ENCODE measurements at regions not wholly inside any gene's neighbourhood (a gene's known extent, or its start where the extent isn't known, plus 50 kb on each side); places are given as distances from the start of the nearest gene placed in this dataset.

DNA sequence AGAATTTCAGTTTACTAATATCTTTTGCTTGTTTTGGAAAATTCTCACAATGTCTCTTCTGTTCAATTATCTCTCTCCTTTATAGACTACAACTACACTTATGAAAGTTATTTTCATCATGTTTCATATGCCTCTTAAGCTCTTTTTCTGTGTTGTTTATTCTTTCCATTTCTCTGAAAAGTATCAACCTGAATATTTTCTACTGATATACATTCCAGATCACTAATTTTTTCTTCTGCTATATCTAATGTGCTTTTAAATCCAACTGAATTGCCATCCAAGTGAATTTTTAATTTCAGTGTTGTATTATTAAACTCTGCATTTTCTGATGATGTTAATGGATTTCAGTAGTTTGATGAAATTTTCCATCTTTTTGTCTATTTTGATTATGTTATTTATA is 301.3 kb downstream of the HRH4 start:
- Histone ChIP-seq H3K4me3 (ENCODE audit: insufficient read depth, low read depth, low read length) (no peak overlapping the region), H3K56ac (ENCODE audit: extremely low read depth, insufficient read depth, low read length) (no peak overlapping the region), H2BK120ac (ENCODE audit: low read depth, low read length) (no peak overlapping the region), H3K9ac (ENCODE audit: low read depth, low read length) (no peak overlapping the region), H3K4me1 (ENCODE audit: control insufficient read depth, insufficient read depth, low read length) (peaks cover 19% of the 10 kb centered on the region), H4K8ac (ENCODE audit: low read depth in 2 of 2, low read length in 2 of 2) (no peak overlapping the region), H2BK15ac (ENCODE audit: low read depth, low read length) (no peak overlapping the region), H3K18ac (ENCODE audit: low read depth, low read length) (no peak overlapping the region), H2BK5ac (ENCODE audit: low read depth, low read length, poor library complexity, severe bottlenecking) (no peak overlapping the region), H2AK5ac (ENCODE audit: low read depth, low read length) (no peak overlapping the region), H2BK20ac (ENCODE audit: low read depth, low read length) (no peak overlapping the region), H2AFZ (replicated peaks; ENCODE audit: low read length, poor library complexity) (no peak overlapping the region), H3K27ac (ENCODE audit: insufficient read depth, low read length) (no peak overlapping the region), H4K91ac (ENCODE audit: insufficient read depth, low read depth, low read length) (no peak overlapping the region), H3K4ac (ENCODE audit: low read depth, low read length) (no peak overlapping the region), H3K79me1 (ENCODE audit: low read depth in 1 of 2, low read length in 2 of 2) (no peaks in the 10 kb centered on the region), H3K36me3 (ENCODE audit: control insufficient read depth, insufficient read depth, low read length) (no peaks in the 10 kb centered on the region), H4K5ac (ENCODE audit: low read depth, low read length) (no peak overlapping the region), H3K23ac (ENCODE audit: low read depth, low read length) (no peak overlapping the region), H3K14ac (replicated peaks; ENCODE audit: low read depth, low read length) (no peak overlapping the region), H3K9me1 (ENCODE audit: insufficient read depth, low read length) (peaks cover 6% of the 10 kb centered on the region), H3K27me3 (ENCODE audit: control insufficient read depth, insufficient read depth, low read length) (no peaks in the 10 kb centered on the region), H3K9me3 (ENCODE audit: control insufficient read depth, insufficient read depth, low read length) (no peaks in the 10 kb centered on the region), H4K20me1 (ENCODE audit: insufficient read depth, low read length) (no peaks in the 10 kb centered on the region), H3K4me2 (ENCODE audit: low read depth, low read length) (no peak overlapping the region), H2AK9ac (replicated peaks; ENCODE audit: low read depth, low read length, poor library complexity) (no peak overlapping the region)
- ATAC-seq (ENCODE audit: low read depth) = no peak
- no peak for DNase-seq
- intact Hi-C loops (cut with micrococcal nuclease) = loop anchor here (10.0 kb wide), 1 partner anchor 103 kb away; no protein-coding TSS in a partner anchor
- ChIA-PET CTCF (interaction anchor here (0.9 kb wide), 1 partner anchor 11 kb away, joined by 3 read pairs; no protein-coding TSS in a partner anchor), POLR2A (ENCODE audit: unreplicated experiment) (no interaction called here)
- BruUV-seq (replicated peaks) = no TSS peak
- dilution Hi-C loops (cut with HindIII; ENCODE audit: low sequenced_read_pairs, unreplicated experiment) = no loop called here
- TF ChIP-seq CEBPB (IDR thresholded peaks at IDR 0.05; ENCODE audit: low read depth, low read length) = no peak
- no peak for TF ChIP-seq RCOR1 (IDR thresholded peaks at IDR 0.05; ENCODE audit: insufficient replicate concordance, low read length)
- TF ChIP-seq MAFK (IDR thresholded peaks at IDR 0.05; ENCODE audit: low read depth, low read length) = no peak
- no peak for TF ChIP-seq RAD21 (IDR thresholded peaks at IDR 0.05; ENCODE audit: low read length)
- TF ChIP-seq BHLHE40 (IDR thresholded peaks at IDR 0.05; ENCODE audit: low read depth, low read length) = no peak
- no peak for TF ChIP-seq POLR2A (IDR thresholded peaks at IDR 0.05; ENCODE audit: low read depth, low read length)
- TF ChIP-seq ELK1 (IDR thresholded peaks at IDR 0.05; ENCODE audit: borderline replicate concordance, low read depth, low read length) = no peak
- TF ChIP-seq CHD1 (IDR thresholded peaks at IDR 0.05; ENCODE audit: low read depth, low read length) = no peak
- no peak for TF ChIP-seq SMC3 (IDR thresholded peaks at IDR 0.05; ENCODE audit: low read depth, low read length)
- TF ChIP-seq USF2 (IDR thresholded peaks at IDR 0.05; ENCODE audit: low read depth, low read length) = no peak
- in situ Hi-C loops (cut with MboI; ENCODE audit: low sequenced_read_pairs) = no loop called here
